Dedifferentiated amniotic fluid mesenchymal stem cell (primary cell): ENCODE measurements at regions not wholly inside any gene's neighbourhood (a gene's known extent, or its start where the extent isn't known, plus 50 kb on each side); places are given as distances from the start of the nearest gene placed in this dataset.
A peak's percentile ranks its signal among the peaks of the same experiment; 100 is the strongest.

ENCODE experiments used
- DNase-seq: peaks from one replicate; pipeline ENCODE4 v3.0.0-alpha.2; 2016; ENCODE audit errors: extremely low spot score

DNA sequence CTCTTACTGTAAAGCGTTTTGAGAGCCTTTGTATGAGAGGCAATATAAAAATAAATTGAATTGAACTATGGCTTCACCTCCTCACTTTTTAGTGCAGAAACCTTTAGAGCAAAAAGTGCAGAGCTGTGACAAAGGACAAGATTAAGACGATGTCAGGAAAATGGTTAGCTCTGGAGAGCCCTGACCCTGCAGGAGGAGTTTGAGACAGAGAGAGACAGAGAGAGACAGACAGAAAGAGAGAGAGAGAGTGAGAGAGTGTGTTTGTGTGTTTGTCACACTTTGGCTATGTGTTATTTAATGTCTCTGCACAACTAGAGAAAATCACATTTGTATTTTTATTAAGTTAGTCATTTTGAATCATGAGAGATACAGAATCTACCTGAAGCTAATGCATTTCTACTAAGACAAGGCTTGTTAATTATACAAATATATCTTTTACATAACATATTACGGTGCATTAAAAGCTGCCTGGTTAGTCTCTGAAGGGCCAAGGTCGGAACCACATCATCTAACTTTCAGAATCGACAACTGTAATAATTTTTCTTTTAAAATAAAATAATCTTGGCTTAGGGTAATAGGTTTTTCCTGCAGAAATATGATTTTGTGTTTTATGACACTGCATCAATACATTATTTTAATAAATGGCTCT lies 423.5 kb upstream of the ZEB2 start:
- DNase-seq = no peak

DNA sequence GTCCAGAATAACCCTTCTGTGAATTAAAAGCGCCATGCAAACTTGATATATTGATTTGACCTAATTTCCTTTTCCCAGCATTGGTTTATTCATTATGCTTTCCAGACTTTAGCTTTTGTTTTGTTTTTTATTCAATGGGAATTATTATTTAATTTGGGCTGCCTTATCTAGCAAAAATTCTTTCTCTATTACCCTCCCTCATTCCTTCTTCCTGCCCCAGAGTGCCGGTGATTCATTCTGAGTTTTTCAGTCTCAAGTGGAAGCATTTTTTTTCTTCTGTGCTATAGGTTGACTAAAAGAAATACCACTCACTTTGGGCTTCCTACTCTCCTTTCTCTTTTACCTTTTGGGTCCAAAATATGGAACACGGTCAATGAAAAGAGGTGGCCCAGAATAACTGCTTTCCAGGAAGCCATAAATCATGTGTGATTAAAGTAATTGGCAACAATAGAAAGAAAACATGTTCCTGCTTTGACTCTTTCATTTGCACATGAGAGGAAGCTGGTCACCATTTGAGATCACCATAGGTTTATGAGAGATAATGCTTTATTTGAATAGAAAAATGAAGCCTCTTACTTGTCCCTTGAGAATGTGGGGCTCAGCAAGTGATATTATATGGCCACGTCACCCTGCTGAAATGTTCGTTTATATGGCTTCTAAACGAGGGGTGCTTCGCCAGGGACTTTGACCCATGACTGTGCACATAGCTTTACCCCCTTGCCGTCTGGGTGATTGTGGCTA lies 422.8 kb upstream of the ZEB2 start:
- DNase-seq = peak; percentile 62

DNA sequence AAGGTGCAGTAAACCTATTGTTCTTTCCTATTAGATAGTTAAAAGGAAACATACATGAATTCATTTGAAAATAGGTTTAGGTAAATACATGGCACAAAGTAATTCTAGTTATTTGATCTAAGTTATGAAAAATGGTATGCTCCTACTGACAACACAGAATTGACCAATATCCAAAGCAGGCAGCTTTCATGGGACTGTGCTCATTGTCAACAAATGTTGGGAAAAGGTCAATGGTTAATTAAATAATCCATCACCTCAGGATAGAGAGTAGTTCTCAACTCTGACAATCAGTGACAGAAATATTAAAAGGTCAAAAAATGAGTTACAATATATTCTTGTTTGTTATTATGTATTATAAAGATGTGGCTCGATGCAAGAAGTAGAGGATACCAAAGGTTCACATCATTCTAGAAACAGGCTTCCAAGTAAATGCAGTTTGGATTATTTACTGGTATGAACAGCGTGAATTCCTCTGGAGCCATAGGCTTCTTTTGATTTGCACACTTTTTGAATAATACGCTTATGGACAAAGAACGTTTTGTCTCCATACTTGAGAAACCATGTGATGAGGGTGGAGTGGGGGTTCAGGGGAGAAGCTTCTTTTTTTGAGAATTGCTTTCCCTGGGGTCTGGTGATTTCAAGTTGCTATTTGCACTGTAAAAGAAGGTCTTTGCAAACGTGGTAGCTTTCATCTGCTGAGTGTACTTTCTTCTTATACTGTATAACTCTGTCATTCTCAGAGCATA lies 422.0 kb upstream of the ZEB2 start:
- DNase-seq = no peak

DNA sequence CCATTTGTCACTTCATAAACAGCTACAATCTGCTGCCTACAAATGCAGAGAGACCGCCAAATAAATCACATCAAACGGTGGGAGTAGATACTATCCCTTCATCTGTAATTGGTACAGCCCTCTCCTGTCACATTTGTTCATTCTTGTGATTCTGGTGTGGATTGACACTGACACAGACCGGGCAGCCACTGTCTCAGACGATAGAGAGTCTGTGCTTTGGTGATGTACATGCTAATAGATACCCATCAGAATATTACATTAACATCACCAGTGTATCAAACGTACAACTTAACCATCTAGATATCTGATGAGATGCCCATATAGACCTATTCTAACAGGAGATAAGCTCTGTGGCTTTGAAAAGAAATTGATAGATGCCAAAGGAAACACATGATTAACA lies 419.7 kb upstream of the ZEB2 start:
- no peak for DNase-seq

DNA sequence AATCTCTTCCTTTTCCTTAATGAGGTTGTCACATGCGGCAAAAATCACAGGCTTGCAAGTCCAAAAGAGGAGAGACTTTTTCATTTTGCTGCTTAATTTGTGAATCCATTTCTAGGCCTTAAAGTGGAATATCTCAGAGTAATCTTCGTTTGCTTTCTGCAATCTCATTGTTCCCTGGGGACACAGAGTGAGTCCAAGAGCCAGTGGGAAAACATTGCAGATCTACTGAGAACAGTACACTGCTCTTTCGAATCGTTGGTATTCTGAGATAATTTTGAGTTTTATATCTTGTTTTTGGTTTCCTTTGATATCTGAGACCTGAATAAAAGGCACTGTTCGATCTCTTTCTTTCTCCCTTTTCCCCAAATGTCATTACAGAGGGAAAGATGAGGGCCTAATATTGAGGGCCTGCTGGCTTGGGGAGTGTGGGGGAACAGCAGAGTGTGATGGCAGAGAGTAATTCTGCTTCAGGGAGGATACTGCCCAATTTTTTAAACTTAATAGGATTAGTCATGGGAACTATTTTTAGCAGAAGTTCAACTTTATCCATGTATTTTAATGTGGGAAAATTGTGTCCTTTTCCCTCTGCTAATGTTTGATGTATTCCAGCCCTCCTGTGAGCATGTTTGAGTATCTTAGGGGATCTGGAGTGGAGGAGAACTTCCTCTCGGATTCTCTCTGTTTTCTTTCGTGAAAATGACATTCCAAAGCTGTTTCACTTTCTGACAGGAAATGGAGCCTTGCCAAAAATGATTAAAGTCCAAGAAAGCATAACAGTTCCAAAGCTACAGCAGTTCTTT lies 418.2 kb upstream of the ZEB2 start:
- DNase-seq = peak; percentile 82

DNA sequence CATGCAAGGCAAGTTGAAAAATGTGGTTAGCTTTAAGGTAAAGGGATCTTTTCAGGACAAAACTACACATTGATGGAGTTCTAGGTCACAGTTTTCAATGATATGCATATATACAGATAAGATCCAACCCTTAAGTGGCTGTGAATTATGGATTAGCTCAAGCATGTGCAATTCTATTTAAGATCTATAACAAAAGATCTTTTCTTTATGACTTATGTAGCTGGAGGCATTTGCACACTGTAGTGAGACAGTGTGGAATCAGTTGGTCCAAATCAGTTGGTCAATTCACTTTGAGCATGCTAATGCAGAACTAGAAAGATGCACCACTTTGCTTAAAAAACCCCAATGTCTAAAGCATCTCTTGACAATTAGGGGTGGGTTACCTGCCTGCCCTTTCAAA lies 417.1 kb upstream of the ZEB2 start:
- DNase-seq = no peak

DNA sequence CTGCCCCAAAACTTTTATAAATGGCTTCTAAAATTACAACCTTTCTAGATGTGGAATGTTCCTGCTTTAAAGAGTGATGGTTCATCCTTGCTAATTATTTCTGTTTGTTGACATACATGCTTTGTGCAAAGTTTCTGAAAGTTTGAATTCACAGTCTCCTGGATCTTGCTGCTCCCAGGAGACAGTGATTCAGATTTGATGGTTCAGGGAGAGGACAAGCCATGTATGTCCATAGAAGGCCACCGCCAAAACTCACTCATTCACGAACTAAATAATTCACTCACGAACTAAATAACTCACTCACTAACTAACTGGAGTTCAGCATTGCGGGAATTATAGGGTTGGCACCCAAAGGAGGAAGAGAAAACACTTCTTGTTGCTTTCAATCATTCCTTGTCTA lies 416.5 kb upstream of the ZEB2 start:
- DNase-seq = no peak

DNA sequence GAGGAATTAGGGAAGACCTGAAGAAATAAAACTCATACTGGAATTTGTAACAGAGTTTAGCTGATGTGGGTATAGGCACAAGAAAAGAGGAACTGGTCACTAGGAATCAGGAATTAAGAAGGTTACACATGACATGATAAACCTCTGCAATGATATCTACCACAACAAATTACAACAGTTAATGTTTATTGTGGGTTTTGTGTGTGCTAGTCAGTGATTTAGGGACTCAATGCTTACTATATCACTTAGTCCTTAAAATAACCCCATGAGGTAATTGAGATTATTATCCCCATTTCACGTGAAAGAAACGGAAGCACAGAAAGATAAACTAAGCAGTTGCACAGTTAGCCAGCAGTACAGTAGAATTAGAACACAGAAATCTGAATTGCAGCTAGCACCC lies 415.8 kb upstream of the ZEB2 start:
- no peak for DNase-seq

DNA sequence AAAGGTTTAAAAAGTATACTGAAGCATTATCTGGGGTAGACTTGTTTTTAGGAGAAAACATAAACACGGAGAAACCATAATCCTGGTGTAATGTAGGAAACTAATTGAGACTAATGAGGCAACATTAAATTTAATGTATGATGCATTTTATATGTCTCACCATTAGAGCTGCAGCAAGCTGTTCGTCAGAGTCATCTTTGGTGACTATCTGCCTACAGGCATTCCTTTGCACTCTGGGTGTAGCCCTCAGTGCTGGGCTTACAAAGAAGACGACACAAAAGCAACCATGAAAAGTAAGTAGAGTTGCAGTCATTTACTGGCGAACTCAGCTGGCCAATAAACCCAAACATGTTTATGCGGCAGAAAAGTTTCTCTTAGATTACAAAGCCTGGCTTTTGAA lies 415.3 kb upstream of the ZEB2 start:
- DNase-seq = no peak

DNA sequence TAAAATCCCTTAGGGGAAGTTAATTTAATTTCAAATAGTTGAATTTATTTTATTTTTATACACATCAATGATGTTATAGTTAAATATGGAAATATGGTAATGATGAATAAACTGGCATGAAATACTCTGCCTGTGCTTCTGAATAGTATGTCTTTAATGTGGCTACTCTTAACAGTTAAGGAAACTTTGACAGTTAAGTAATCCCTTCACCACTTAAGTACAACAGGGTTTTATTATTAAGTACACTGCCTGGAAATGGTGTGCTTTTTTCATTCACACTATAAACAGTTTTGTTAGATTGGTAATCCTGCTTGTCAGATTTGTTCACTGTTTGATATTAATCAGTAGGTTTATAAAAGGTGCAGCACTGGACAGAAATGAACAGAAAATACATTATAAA lies 412.0 kb upstream of the ZEB2 start:
- DNase-seq = no peak

DNA sequence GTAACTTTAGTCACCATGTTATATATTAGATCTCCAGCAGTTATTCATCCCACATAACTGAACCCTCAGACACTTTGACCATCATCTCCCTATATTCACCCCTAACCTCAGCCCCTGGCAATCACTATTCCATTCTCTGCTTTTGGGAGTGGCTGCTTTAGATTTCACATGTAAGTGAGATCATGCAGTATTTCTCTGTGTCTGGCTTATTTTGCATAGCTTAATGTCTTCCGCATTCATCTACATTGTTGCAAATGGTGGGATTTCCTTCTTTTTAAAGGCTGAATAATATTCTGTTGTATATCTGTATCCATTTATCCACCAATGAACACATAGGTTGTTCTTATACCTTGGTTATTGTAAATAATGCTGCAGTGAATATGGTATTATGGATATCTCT lies 411.6 kb upstream of the ZEB2 start:
- DNase-seq = no peak

DNA sequence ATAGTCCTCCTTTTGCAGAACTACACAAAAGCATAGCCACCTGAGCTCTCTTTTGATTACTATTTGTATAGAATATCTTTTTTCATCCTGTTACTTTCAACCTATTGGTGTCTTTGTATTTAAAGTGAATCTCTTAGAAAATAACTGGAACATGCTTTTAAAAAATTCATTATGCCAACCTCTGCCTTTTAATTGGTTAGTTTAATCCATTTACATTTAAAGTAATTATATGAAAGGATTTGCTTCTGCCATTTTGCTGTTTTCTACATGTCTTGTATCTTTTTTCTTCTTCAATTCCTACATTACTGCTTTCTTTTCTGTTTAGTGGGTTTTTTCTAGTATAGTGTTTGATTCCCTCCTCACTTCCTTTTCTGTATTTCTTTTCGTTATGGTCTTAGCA lies 407.5 kb upstream of the ZEB2 start:
- DNase-seq = no peak

DNA sequence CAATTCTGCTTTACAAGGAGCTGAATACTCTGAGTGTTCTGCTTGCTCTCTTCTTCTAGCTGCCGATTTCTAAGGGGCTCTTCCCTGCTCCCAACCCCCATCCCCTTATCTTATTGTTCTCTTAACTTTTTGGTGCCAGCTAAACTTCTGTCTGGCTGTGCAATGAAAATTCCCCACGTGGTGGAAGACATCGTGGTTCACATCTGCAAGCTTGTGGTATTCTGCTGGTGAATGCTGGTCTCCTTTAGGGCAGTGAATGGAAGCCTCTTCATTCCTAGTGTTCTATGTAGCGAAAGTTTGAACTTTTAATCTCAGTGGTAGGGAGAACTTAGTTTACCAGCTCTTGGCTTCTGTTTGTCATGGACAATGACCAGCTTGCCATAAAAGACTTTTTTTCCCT lies 406.0 kb upstream of the ZEB2 start:
- no peak for DNase-seq

DNA sequence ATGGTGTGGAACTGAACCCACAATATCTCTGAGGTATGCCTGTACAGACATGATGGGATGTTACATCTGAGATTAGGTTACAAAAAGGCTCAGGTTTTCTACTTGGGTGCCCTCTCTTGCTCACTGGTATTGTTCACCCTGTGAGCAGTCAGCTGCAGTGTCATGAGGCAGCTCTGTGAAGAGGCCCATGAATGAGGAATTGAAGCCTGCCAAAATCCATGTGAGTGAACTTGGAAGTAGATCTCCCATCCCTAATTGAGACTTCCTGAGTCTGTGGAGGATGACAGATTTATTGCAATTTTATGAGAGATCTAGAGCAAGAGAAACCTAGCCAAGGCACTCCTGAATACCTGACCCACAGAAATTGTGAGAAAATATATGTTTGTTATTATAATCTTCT lies 404.9 kb upstream of the ZEB2 start:
- no peak for DNase-seq

DNA sequence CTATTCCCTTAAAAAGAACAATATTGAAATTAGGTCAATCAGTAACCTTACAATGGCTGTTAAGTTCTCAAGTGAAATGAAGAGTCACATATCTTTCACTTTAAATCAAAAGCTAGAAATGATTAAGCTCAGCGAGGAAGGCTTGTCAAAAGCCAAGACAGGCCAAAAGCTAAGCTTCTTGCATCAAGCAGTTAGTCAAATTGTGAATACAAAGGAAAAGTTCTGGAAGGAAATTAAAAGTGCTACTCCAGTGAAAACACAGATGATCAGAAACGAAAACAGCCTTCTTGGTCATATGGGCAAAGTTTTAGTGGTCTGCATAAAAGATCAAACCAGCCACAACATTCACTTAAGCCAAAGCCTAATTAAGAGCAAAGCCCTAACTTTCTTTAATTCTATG lies 402.6 kb upstream of the ZEB2 start:
- no peak for DNase-seq

DNA sequence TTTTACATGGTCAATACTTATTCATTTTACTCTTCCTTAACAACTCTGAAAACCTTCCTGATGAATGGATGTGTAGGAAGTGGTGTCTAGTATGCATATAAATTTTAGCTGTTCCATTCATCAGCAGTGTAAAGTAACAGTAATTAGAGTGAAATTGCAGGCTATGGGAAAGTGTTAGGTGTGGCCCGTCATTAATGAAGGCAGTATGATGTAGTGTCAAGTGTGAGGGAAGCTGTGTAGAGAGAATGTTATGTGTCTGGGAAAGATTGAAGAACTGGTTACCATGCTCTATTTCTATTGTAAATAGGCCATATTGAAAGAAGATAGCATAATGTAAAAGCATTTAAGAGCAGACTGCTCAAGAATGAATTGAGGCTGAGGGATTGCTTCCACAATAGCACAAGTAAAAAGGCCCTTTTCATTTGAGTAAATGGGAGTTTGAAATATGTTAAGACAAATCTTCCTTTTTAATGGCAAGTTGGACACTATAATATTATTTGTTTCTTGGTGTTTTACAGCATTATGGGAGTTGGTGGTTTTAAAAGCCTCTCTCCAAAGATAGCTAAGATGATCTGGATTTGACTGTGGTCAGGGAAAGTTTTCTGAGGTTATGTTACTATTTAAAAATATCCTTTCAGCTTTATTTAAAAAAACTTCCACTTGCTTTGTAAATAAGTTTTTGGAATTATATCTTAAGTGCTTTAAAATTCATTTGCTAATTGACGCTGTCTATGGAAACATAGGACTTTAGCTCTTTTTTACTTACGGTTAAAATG lies 401.0 kb upstream of the ZEB2 start:
- no peak for DNase-seq

DNA sequence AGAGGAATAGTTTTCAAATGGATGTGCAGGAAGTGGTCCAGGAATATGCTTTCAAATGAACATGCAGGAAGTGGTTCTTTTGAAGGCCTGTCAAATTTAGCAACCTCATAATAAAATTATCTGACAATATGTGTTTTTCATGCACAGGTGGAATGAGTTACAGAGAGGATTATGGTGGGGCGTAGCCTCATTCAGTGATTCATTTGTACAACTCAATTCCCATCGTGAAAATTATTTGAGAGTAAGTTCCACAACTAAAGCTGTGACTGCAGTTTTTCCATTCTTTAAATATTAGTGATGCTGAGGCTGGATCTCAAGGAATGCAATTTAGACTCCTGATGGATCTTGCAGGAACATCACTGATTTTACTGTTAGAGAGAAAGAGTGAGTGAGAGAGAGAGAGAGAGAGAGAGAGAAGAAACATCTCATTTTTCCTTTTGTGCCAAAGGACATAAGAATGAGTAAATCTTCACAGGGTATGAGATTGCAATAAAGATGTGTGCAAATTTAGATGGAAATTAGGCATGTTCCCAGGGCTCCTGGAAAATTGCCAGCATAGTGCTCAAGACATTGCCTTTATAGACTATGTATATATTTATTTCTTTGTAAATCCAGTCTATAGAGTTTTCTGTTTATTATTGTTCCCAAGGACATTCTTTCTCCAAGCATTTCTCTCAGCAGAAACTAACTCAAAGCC lies 394.9 kb upstream of the ZEB2 start:
- DNase-seq = peak; percentile 21

DNA sequence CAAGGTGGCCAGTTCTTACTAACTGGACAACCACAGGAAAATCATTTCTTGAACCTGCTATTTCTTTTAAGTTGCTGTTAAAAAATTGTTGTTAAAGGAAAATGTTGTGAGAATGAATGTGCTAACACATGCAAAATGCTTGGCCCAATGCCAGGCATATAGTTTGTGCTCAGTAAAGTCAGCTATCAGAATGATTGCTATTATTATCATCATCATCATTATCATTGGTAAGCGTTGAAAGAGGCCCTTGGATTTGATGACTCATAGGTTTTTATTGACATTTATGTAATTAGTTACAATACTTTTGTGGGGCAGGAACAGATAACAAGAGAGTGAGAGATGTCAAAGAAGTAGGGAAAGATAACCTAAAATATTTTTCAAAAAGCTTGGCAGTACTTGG lies 394.2 kb upstream of the ZEB2 start:
- no peak for DNase-seq

DNA sequence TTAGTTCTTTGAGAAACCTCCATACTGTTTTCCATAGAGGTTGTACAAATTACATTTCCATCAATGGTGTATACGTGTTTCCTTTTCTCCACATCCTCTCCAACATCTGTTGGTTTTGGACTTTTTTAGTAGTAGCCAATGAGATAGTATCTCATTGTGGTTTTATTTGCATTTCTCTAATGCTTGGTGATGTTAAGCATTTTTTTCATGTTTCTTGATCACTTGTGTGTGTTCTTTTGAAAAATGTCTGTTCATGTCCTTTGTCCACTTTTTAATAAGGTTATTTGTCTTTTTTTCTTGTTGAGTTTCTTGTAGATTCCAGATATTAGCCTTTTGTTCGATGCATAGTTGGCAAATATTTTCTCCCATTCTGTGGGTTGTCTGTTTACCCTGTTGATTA lies 392.3 kb upstream of the ZEB2 start:
- DNase-seq = no peak

DNA sequence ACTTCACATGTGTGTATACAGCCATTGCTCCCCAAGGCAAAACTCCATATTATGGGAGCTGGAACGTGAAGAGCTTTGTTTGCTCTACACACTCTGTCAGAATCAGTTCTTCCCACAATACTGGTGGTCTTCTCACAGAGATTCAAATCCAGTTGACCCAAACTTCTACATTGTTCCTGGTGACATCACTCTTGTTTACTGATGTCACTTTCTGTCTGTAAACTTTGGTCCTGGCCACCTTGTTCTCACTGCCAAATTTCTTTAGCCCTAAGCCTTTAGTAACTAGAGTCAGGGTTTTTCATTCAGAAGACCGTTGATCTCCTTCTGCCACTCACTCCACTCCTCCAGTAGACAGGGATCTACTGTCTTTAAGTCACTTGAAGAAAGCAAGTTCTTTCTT lies 386.0 kb upstream of the ZEB2 start:
- DNase-seq = no peak

DNA sequence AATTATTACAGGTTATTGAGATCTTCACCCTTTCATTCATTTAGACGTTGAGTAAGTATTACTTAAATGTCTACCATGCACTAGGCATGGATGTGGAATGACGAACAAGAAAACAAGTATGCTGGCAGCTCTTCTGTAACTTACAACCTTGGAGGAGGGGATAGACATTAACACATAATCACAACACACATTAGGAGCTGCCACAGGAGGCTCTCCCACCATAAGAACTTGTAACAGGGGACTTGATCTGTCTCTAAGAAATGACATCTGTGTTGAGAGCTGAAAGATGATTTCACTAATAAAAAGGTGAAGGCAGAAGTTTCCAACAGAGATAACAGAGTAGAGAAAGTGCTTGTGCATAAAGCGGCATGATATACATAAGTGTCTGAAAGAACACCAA lies 384.7 kb upstream of the ZEB2 start:
- no peak for DNase-seq
